Fibroblast of lung (primary cell): ENCODE measurements at regions not wholly inside any gene's neighbourhood (a gene's known extent, or its start where the extent isn't known, plus 50 kb on each side); places are given as distances from the start of the nearest gene placed in this dataset.

Experiments used
- CTCF ChIP-seq, 2 donors: IDR thresholded peaks in 1 of 2; conservative IDR thresholded peaks in 1 of 2; 1 replicate in 1 of 2; 2 replicates in 1 of 2; pipeline ENCODE4 v1.5.1; 2011 to 2012; ENCODE audit warnings: low read length in 2 of 2, control low read depth in 1 of 2, inconsistent platforms in 1 of 2, low read depth in 1 of 2, mild to moderate bottlenecking in 1 of 2
- EZH2 ChIP-seq: IDR thresholded peaks from 2 replicates; pipeline ENCODE4 v1.5.1; 2012; ENCODE audit warnings: low read length, control low read depth, mild to moderate bottlenecking; ENCODE audit errors: missing control alignments

DNA sequence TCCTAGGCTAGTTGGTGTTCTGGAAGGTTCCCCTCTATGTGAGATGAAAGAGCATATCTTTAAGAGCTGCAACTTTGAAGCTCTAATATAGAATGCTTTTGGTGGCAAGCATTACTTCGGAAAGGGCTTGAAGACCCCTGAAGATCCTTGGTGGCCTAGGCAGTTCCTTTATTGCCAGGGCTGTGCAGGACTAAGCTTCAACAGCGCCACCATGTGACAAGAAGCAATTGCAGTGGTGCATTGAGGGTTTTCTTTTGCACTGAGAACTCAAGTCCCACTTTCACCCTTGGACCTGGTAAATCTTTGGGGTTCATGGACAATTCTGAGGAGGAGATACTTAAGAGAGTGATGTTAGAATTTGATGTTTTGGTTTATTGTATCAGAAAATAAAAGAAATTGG is 237.4 kb upstream of the GMDS start:
- TF ChIP-seq CTCF (conservative IDR thresholded peaks at IDR 0.05 in 1 of 2, IDR thresholded peaks at IDR 0.05 in 1 of 2; ENCODE audit: low read depth in 1 of 2, low read length in 2 of 2) (no peak), EZH2 (no peak)
